HAP-1 (cell line): ENCODE measurements at regions not wholly inside any gene's neighbourhood (a gene's known extent, or its start where the extent isn't known, plus 50 kb on each side); places are given as distances from the start of the nearest gene placed in this dataset.
"Not testable (repeated sequence)": the region's sequence is repeated elsewhere in the genome, so short reads cannot be mapped to it uniquely, and the experiment has no call there.

Source experiments
- DNase-seq, 2 experiments: peaks; one replicate each; pipeline ENCODE4 v3.0.0-alpha.2; 2016 to 2020; ENCODE audit warnings: low spot score in 2 of 2
- H3K27me3 ChIP-seq: fragments of 250-450 bp; sonication (Bioruptor Pico); 2 replicates; pipeline ENCODE4 v1.5.1; 2020; ENCODE audit warnings: low read depth, mild to moderate bottlenecking, moderate library complexity
- H3K36me3 ChIP-seq: fragments of 250-450 bp; sonication (Bioruptor Pico); replicated peaks from 2 replicates; pipeline ENCODE4 v1.5.1; 2020; ENCODE audit warnings: mild to moderate bottlenecking
- H3K4me1 ChIP-seq: fragments of 250-450 bp; sonication (Bioruptor Pico); 2 replicates; pipeline ENCODE4 v1.5.1; 2020; ENCODE audit warnings: mild to moderate bottlenecking
- H3K4me3 ChIP-seq: fragments of 250-450 bp; sonication (Bioruptor Pico); 2 replicates; pipeline ENCODE4 v1.5.1; 2020; ENCODE audit warnings: mild to moderate bottlenecking, moderate library complexity
- H3K9me3 ChIP-seq: fragments of 250-450 bp; sonication (Bioruptor Pico); 2 replicates; pipeline ENCODE4 v1.5.1; 2020; ENCODE audit warnings: mild to moderate bottlenecking, moderate library complexity
- in situ Hi-C: fragments of 300-500 bp; cut with MboI; formaldehyde crosslinking; loops from 3 replicates; pipeline ENCODE4 v1.14.3; 2020; ENCODE audit warnings: low sequenced_read_pairs, inconsistent platforms, mixed read lengths

- no peak for DNase-seq
- H3K9me3 ChIP-seq = peaks cover 9% of the 10 kb centered on the region; the same call in 1 of the 2 replicates
- in situ Hi-C loops = no loop called here
Measured at GRCh38 chr3:27617552-27617951, 104.6 kb downstream of the EOMES start.

GRCh38 chr3:27616031-27616430, 106.1 kb downstream of the EOMES start:
- in situ Hi-C loops = no loop called here
- Histone ChIP-seq H3K27me3 (no peaks in the 10 kb centered on the region), H3K36me3 (no peaks in the 10 kb centered on the region), H3K4me1 (no peaks in the 10 kb centered on the region), H3K4me3 (no peak overlapping the region), H3K9me3 (peaks cover 9% of the 10 kb centered on the region; the same call in 1 of the 2 replicates)
- DNase-seq = no peak

More at GRCh38 chr3:27617552-27617951, 104.6 kb downstream of the EOMES start:
- Histone ChIP-seq H3K4me1 (no peaks in the 10 kb centered on the region), H3K4me3 (no peak overlapping the region), H3K27me3 (no peaks in the 10 kb centered on the region), H3K36me3 (no peaks in the 10 kb centered on the region)

GRCh38 chr3:27615555-27615954, 106.6 kb downstream of the EOMES start:
- no peaks in the 10 kb centered on the region for H3K4me1 ChIP-seq
- no peaks in the 10 kb centered on the region for H3K36me3 ChIP-seq
- DNase-seq = no peak
- H3K27me3 ChIP-seq = no peaks in the 10 kb centered on the region
- in situ Hi-C loops = no loop called here
- H3K9me3 ChIP-seq = peaks cover 9% of the 10 kb centered on the region; the same call in 1 of the 2 replicates
- no peak overlapping the region for H3K4me3 ChIP-seq

DNA sequence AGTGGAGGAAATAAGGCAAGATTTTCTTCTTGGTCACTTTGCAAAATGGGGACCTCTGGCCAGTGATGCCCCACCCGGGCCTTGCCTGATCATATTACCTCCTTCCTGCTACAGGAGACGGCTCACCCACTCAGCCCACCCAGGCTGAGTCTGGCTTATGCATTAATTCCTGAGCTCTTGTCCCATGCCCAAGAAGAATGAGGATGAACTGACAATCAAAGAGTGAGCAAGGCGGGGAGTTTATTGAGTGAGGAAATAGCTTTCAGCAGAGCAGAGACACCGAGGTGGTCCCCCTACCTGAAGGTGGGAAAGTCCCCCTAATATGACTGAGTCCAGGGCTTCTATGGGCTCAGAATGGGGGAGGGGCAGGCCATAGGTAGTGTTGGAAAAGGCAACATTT, 107.5 kb downstream of the EOMES start:
- peaks cover 9% of the 10 kb centered on the region; the same call in 1 of the 2 replicates for H3K9me3 ChIP-seq
- no peaks in the 10 kb centered on the region for H3K36me3 ChIP-seq
- DNase-seq = no peak
- H3K4me1 ChIP-seq = no peaks in the 10 kb centered on the region
- no peak overlapping the region for H3K4me3 ChIP-seq
- H3K27me3 ChIP-seq = no peaks in the 10 kb centered on the region
- in situ Hi-C loops = no loop called here

DNA sequence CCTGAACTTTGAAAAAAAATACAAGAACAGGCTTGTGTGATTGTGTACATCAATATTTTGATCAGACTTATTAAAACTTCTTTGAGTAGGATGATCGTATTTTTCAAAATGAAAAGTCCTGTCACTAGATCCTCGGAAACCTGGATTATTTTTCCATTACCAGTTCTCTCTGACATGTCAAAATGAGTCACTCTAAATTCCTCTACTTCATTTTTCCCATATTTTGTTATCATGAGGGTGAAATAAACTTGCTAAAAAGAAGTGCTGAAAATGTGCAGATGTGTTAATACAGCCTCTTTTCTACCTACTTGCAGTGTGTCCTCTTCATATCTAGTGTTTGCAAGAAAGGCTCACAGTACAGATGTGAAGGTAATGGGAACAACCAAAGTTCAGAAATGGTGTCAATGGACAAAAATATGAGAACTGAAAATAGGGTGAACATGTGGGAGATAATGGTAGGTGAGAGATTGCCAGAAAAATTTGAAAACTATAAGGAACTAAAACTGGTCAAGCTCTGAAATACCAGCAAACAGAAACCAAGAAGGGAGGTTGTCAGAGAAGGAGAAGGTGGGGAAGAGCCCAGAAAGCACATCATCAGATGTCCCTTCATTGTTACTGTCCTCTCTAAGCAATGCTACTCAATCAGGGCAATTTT, 108.2 kb downstream of the EOMES start:
- no peak for DNase-seq
- peaks cover 9% of the 10 kb centered on the region; the same call in 1 of the 2 replicates for H3K9me3 ChIP-seq

DNA sequence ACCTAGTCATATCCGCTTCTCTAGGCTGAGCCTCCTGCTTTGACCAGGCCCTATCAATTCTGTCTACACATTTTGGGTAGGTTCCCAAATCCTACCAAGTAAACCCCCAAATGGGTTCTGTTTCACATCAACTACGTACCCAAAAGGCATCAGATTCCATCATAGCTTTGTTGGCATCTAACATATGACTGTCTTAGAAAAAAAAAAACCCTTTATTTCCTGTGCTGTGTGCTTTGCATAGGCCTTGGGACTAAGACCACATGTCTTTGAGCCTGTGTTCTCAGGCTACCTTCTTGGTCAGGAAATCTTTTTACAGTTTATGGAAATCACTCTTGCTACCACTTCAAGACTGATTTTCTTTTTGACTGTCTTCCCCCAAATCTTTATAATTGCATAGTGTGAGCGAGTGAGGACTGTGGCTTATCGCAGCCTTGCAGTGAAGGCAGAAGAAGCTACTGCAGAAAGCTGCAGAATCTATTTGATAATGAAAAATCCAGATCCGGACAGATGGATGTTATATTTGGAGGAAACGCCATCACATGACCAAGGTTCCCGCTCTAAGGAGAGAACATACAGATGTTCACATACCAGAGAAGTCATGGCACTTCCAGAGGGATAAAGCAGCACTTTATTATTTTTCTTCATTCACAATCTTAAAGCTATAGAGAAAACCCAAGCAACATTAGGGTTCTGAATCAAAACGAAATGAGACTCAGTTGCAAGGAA, 111.2 kb downstream of the EOMES start:
- in situ Hi-C loops = no loop called here

More for the DNA sequence above, 108.2 kb downstream of the EOMES start:
- H3K4me3 ChIP-seq = no peak overlapping the region
- in situ Hi-C loops = no loop called here
- H3K36me3 ChIP-seq = no peaks in the 10 kb centered on the region
- no peaks in the 10 kb centered on the region for H3K4me1 ChIP-seq
- H3K27me3 ChIP-seq = no peaks in the 10 kb centered on the region

GRCh38 chr3:27607370-27607769, 114.8 kb downstream of the EOMES start:
- Histone ChIP-seq H3K9me3 (no peaks in the 10 kb centered on the region), H3K36me3 (no peaks in the 10 kb centered on the region), H3K4me3 (no peak overlapping the region), H3K4me1 (no peaks in the 10 kb centered on the region), H3K27me3 (no peaks in the 10 kb centered on the region)
- DNase-seq = no peak
- in situ Hi-C loops = no loop called here

More for the DNA sequence above, 111.2 kb downstream of the EOMES start:
- H3K9me3 ChIP-seq = peaks cover 9% of the 10 kb centered on the region; the same call in 1 of the 2 replicates
- H3K27me3 ChIP-seq = no peaks in the 10 kb centered on the region
- H3K4me1 ChIP-seq = no peaks in the 10 kb centered on the region
- H3K36me3 ChIP-seq = no peaks in the 10 kb centered on the region
- no peak for DNase-seq
- no peak overlapping the region for H3K4me3 ChIP-seq

DNA sequence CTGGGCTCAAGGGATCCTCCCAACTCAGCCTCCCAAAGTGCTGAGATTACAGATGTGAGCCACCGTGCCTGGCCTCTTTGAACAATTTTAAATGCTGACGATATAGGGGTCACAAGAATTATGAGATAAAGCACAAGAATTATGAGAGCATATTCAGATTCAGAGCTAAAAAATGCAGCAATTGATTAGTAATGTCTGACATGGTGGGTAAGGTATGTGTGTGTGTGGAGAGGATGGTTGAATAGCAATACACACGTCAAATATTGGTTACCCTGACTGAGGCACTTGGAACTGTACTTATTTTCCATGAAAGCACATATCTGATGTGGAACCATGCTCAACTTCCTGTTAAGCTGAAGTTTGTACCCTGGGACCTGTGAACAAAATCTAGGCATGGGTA, 115.6 kb downstream of the EOMES start:
- in situ Hi-C loops = no loop called here
- DNase-seq = no peak
- Histone ChIP-seq H3K27me3 (no peaks in the 10 kb centered on the region), H3K36me3 (no peaks in the 10 kb centered on the region), H3K9me3 (no peaks in the 10 kb centered on the region), H3K4me3 (no peak overlapping the region), H3K4me1 (no peaks in the 10 kb centered on the region)

DNA sequence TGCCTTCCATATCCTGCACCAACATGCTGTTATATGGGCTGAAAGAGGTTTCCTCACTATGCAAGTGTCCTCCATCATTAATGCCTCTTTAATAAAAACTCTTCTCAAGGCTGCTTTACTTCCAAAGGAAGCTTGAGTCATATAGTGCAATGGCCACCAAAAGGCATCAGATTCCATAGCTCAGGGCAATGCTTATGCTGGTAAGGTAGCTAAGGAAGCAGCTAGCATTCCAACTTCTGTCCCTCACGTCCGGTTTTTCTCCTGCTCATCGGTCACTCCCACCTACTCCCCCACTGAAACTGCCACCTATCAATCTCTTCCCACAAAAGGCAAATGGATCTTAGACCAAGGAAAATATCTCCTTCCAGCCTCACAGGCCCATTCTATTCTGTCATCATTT, 117.1 kb upstream of the SLC4A7 start:
- H3K36me3 ChIP-seq, H3K4me3 ChIP-seq, DNase-seq, H3K4me1 ChIP-seq, H3K27me3 ChIP-seq, in situ Hi-C loops, H3K9me3 ChIP-seq: not testable (repeated sequence)

- not testable (repeated sequence) for DNase-seq, H3K4me1 ChIP-seq, H3K9me3 ChIP-seq
Measured at GRCh38 chr3:27599741-27600140, 115.6 kb upstream of the SLC4A7 start.

DNA sequence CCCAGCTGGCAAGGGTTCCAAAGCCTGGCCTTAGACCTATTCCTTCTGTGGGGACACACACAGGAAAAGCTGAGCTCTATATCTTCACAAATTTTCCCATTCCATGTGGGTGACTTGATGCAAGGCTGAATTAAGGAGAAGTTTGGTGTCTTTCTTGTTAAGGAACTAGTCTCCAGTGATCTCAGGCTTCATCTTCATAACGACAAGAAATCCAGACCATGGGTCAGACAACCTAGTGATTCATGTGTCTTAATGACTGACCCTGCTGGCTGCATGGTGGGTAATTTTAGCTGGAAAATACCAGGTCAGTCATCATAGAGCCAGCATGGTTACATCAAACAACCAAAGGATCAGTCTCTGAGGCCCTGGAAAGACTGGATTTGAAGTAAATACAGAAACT, 112.7 kb upstream of the SLC4A7 start:
- no peaks in the 10 kb centered on the region for H3K36me3 ChIP-seq
- in situ Hi-C loops = no loop called here
- no peak overlapping the region for H3K4me3 ChIP-seq
- peaks cover 4% of the 10 kb centered on the region; the same call in 1 of the 2 replicates for H3K4me1 ChIP-seq
- no peaks in the 10 kb centered on the region for H3K9me3 ChIP-seq
- DNase-seq = no peak
- H3K27me3 ChIP-seq = no peaks in the 10 kb centered on the region

More at GRCh38 chr3:27599741-27600140, 115.6 kb upstream of the SLC4A7 start:
- H3K4me3 ChIP-seq, H3K36me3 ChIP-seq, in situ Hi-C loops, H3K27me3 ChIP-seq: not testable (repeated sequence)

DNA sequence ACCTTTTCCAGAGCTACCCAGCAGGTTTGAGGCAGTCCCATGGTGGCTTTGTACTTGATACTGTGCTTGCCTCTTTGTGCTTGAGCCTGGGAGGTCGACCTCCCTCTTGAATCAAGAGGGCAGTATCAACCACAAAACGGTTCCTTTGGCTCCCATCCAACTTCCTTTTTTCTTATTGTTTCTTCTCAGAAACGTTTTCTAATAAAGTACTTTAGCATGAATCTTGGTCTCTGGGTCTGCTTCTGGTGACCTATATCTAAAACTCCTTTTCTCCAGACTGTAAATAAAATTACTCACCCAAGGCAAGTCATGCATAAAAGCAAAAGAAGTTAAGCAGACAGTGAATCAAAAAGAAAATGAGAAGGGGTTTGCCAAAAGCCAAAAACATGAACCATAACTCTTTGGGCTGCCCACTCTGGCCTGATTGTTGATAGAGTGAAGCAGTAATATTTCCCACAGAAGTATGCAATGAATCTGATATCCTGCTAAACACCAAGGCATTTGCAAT, 112.2 kb upstream of the SLC4A7 start:
- Histone ChIP-seq H3K9me3 (no peaks in the 10 kb centered on the region), H3K36me3 (no peaks in the 10 kb centered on the region), H3K4me1 (peaks cover 7% of the 10 kb centered on the region), H3K27me3 (no peaks in the 10 kb centered on the region), H3K4me3 (no peak overlapping the region)
- in situ Hi-C loops = no loop called here
- DNase-seq = no peak

GRCh38 chr3:27594096-27594690, 110.0 kb upstream of the SLC4A7 start:
- Histone ChIP-seq H3K9me3 (no peaks in the 10 kb centered on the region), H3K4me1 (peaks cover 25% of the 10 kb centered on the region), H3K36me3 (no peaks in the 10 kb centered on the region), H3K27me3 (no peaks in the 10 kb centered on the region), H3K4me3 (no peak overlapping the region)
- in situ Hi-C loops = no loop called here
- DNase-seq = no peak

DNA sequence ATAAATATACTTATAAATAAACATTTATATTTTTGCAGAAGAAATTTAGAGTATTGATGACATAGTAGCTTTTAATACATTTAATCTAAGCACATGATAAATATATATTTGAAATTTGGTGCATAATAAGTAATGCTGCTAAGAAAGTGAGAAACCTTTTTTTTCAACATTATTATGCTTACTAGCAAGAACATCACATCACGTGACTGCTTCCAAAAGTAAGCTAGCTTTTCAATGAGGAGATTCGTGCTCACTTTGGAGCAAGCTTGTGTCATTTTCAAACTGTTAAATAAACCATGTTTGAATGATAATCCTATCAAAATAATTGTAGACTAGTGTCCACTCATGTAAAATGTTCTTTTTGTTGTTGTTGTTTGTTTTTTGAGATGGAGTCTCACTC, 109.0 kb upstream of the SLC4A7 start:
- Histone ChIP-seq H3K27me3 (no peaks in the 10 kb centered on the region), H3K4me1 (peaks cover 25% of the 10 kb centered on the region), H3K4me3 (no peak overlapping the region), H3K36me3 (no peaks in the 10 kb centered on the region), H3K9me3 (no peaks in the 10 kb centered on the region)
- no peak for DNase-seq
- in situ Hi-C loops = no loop called here
